HepG2 (cell line): ENCODE measurements at regions not wholly inside any gene's neighbourhood (a gene's known extent, or its start where the extent isn't known, plus 50 kb on each side); places are given as distances from the start of the nearest gene placed in this dataset.

Experiments used
- ATAC-seq: fragments of 200-7000 bp; cut with Tn5 transposase; 3 replicates; pipeline ENCODE4 v1.9.1; 2020; ENCODE audit warnings: mild to moderate bottlenecking, moderate library complexity
- BruUV-seq: library from RNA; stranded (reverse); fragments of 400-500 nt; replicated peaks from 2 replicates; lab custom pipeline; 2021; lab: Mats Ljungman, UMichigan
- CTCF ChIA-PET: fragments of 300-600 bp; formaldehyde crosslinking; extraction: SDS; loops from one replicate; lab custom pipeline; 2021; ENCODE audit warnings: low total read pairs, inconsistent platforms, low intra/inter-chr PET ratio; lab: Yijun Ruan, JAX
- POLR2A ChIA-PET: fragments of 350-600 bp; sonication (Branson Sonifier 250); formaldehyde crosslinking; loops from one replicate; lab custom pipeline; 2020; ENCODE audit warnings: antibody characterized with exemption, inconsistent platforms; lab: Yijun Ruan, JAX
- DNase-seq: peaks from one replicate; pipeline ENCODE4 v3.0.0-alpha.2; 2015; ENCODE audit warnings: low spot score
- FAIRE-seq: peaks from 3 replicates; lab custom pipeline; 2011; peaks lifted over from hg19 to GRCh38; lab: Jason Lieb, UNC
- H2AFZ ChIP-seq: one replicate; pipeline ENCODE4 v1.6.1; 2011; ENCODE audit warnings: low read length, inconsistent platforms
- H3K27ac ChIP-seq: fragments of 300-600 bp; 3 replicates; pipeline ENCODE4 v1.8.0; 2011; ENCODE audit warnings: mixed run types, mild to moderate bottlenecking, mixed read lengths, low read length, inconsistent platforms; ENCODE audit not compliant: insufficient read depth; ENCODE audit errors: extremely low read length
- H3K27me3 ChIP-seq, 2 experiments: fragments of 200-600 bp in 1 of 2; 2 replicates in 1 of 2; 3 replicates in 1 of 2; pipeline versions ENCODE4 v1.6.0 to v1.8.0; 2011; ENCODE audit warnings: low read length in 2 of 2, mild to moderate bottlenecking in 2 of 2, moderate library complexity in 2 of 2, inconsistent platforms in 1 of 2; ENCODE audit not compliant: insufficient read depth in 2 of 2, control insufficient read depth in 1 of 2
- H3K36me3 ChIP-seq, 2 experiments: fragments of 200-600 bp in 1 of 2; replicated peaks in 1 of 2; 2 replicates in 1 of 2; 3 replicates in 1 of 2; pipeline versions ENCODE4 v1.5.1 to v1.8.0; 2011; ENCODE audit warnings: low read length in 2 of 2, inconsistent platforms in 1 of 2; ENCODE audit not compliant: insufficient read depth in 2 of 2, control insufficient read depth in 1 of 2
- H3K4me1 ChIP-seq: 2 replicates; pipeline ENCODE4 v1.5.1; 2012; ENCODE audit warnings: low read length, inconsistent platforms; ENCODE audit not compliant: insufficient read depth
- H3K4me2 ChIP-seq: 2 replicates; pipeline ENCODE4 v1.6.0; 2011; ENCODE audit warnings: low read depth, low read length, inconsistent platforms
- H3K4me3 ChIP-seq, 3 experiments: fragments of 200-600 bp in 1 of 3; sonication (generic), shearing (Covaris generic) in 1 of 3; replicated peaks in 1 of 3; 2 replicates each; pipeline ENCODE4 v1.5.1; 2011 to 2016; ENCODE audit warnings: low read length in 3 of 3, inconsistent platforms in 2 of 3, low read depth in 2 of 3, mild to moderate bottlenecking in 2 of 3, control low read depth in 1 of 3, mixed read lengths in 1 of 3; ENCODE audit not compliant: insufficient read depth in 1 of 3
- H3K79me2 ChIP-seq: one replicate; pipeline ENCODE4 v1.6.1; 2011; ENCODE audit warnings: low read length, inconsistent platforms; ENCODE audit not compliant: insufficient read depth
- H3K9ac ChIP-seq: 2 replicates; pipeline ENCODE4 v1.6.0; 2011; ENCODE audit warnings: mild to moderate bottlenecking, low read depth, low read length, inconsistent platforms; ENCODE audit not compliant: insufficient read depth
- H3K9me3 ChIP-seq: 2 replicates; pipeline ENCODE4 v1.5.1; 2012; ENCODE audit warnings: mild to moderate bottlenecking, low read length
- H4K20me1 ChIP-seq: 2 replicates; pipeline ENCODE4 v1.6.0; 2011; ENCODE audit warnings: inconsistent platforms, mild to moderate bottlenecking, low read length, moderate library complexity; ENCODE audit not compliant: insufficient read depth
- CREM ChIP-seq, 2 experiments: sonication (generic) in 1 of 2; formaldehyde crosslinking in 1 of 2; IDR thresholded peaks; 2 replicates each; pipeline versions ENCODE4 v1.4.0 to v1.6.1; 2016 to 2020; ENCODE audit warnings: antibody characterized with exemption in 1 of 2, mild to moderate bottlenecking in 1 of 2, missing genetic modification reagents in 1 of 2
- EP300 ChIP-seq, 3 experiments: sonication (generic) in 1 of 3; formaldehyde crosslinking in 1 of 3; IDR thresholded peaks; 2 replicates each; pipeline versions ENCODE4 v1.5.1 to v1.6.1; 2011 to 2020; ENCODE audit warnings: low read depth in 2 of 3, low read length in 2 of 3, borderline replicate concordance in 1 of 3, improper control_type of control experiment in 1 of 3, mild to moderate bottlenecking in 1 of 3, missing genetic modification reagents in 1 of 3, moderate library complexity in 1 of 3
- GMEB1 ChIP-seq: sonication (generic); formaldehyde crosslinking; IDR thresholded peaks from 2 replicates; pipeline ENCODE4 v1.5.1; 2020; ENCODE audit warnings: missing genetic modification reagents, mild to moderate bottlenecking, borderline replicate concordance
- JDP2 ChIP-seq: sonication (generic); formaldehyde crosslinking; IDR thresholded peaks from 2 replicates; pipeline ENCODE4 v1.8.1; 2022; ENCODE audit warnings: missing genetic modification reagents, borderline replicate concordance
- KDM2A ChIP-seq: sonication (generic); formaldehyde crosslinking; IDR thresholded peaks from 2 replicates; pipeline ENCODE4 v1.4.0; 2020; ENCODE audit warnings: low read depth, missing genetic modification reagents, borderline replicate concordance
- PHF21A ChIP-seq: sonication (generic); formaldehyde crosslinking; IDR thresholded peaks from 2 replicates; pipeline ENCODE4 v1.5.0; 2020; ENCODE audit warnings: mild to moderate bottlenecking, missing genetic modification reagents
- POLR2AphosphoS2 ChIP-seq: IDR thresholded peaks from 2 replicates; pipeline ENCODE4 v1.6.1; 2011; ENCODE audit warnings: low read depth, low read length, improper control_type of control experiment
- SCMH1 ChIP-seq: sonication (generic); formaldehyde crosslinking; IDR thresholded peaks from 2 replicates; pipeline ENCODE4 v1.9.0; 2021; ENCODE audit warnings: missing genetic modification reagents, mild to moderate bottlenecking, borderline replicate concordance
- U2AF1 ChIP-seq: fragments of 200-400 bp; formaldehyde crosslinking; optimal IDR thresholded peaks from 2 replicates; pipeline ENCODE3; 2017; ENCODE audit warnings: mild to moderate bottlenecking, low read depth, low read length
- ZNF343 ChIP-seq: sonication (generic); formaldehyde crosslinking; IDR thresholded peaks from 2 replicates; pipeline ENCODE4 v1.4.0; 2020; ENCODE audit warnings: mild to moderate bottlenecking, missing genetic modification reagents
- ZNF747 ChIP-seq: sonication (generic); formaldehyde crosslinking; IDR thresholded peaks from 2 replicates; pipeline ENCODE4 v1.8.1; 2023; ENCODE audit warnings: missing genetic modification reagents, mild to moderate bottlenecking, borderline replicate concordance
- ZSCAN29 ChIP-seq: sonication (generic); formaldehyde crosslinking; conservative IDR thresholded peaks from 2 replicates; pipeline ENCODE4 v1.4.0; 2020; ENCODE audit warnings: mild to moderate bottlenecking, missing genetic modification reagents
- WGBS: methylation state at CpG from one replicate; pipeline ENCODE4 v1.1.6; 2017; ENCODE audit warnings: low lambda C conversion rate; 5-methylcytosine and 5-hydroxymethylcytosine counted together
- in situ Hi-C: cut with HindIII; loops from 2 replicates; pipeline ENCODE4 v1.10.0; 2017; ENCODE audit warnings: low pct_unique_long_range_greater_than_20kb; ENCODE audit not compliant: extremely low pct_ligation_motif_present
- intact Hi-C: fragments of 100-400 bp; cut with micrococcal nuclease; formaldehyde crosslinking; loops from one replicate; pipeline ENCODE4 v1.10.0; 2022; ENCODE audit not compliant: unreplicated experiment
- TF ChIP-seq, protein P1 (sequence below): sonication (generic); formaldehyde crosslinking; IDR thresholded peaks from 2 replicates; pipeline ENCODE4 v1.8.0; 2022; ENCODE audit warnings: mild to moderate bottlenecking, missing genetic modification reagents; ENCODE audit not compliant: insufficient replicate concordance

DNA sequence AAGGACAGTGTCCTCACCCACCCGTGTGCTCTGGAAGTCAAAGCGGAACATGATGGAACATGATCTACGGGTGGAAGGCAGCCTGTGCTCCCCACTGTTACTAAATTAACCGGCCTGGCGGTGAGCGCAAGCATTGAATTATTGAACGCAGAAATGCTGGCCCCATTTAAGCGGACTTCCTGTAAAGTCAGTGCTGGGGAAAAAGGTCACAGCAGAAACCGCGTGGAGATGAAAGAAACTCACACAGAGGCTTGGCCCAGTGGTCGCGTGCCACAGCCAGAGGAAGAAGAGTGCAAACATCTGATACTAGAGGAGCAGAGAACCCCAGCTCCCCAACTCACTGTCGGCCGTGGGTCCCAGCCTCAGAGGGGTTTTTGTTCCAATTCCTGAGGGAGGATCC, 321.2 kb downstream of the ADGRD1 start (continued):
- TF ChIP-seq SCMH1 (CRISPR knock-in tag) = no peak
- TF ChIP-seq, protein P1, sequence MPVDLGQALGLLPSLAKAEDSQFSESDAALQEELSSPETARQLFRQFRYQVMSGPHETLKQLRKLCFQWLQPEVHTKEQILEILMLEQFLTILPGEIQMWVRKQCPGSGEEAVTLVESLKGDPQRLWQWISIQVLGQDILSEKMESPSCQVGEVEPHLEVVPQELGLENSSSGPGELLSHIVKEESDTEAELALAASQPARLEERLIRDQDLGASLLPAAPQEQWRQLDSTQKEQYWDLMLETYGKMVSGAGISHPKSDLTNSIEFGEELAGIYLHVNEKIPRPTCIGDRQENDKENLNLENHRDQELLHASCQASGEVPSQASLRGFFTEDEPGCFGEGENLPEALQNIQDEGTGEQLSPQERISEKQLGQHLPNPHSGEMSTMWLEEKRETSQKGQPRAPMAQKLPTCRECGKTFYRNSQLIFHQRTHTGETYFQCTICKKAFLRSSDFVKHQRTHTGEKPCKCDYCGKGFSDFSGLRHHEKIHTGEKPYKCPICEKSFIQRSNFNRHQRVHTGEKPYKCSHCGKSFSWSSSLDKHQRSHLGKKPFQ = no peak
- no peak for TF ChIP-seq ZNF747 (CRISPR knock-in tag)

DNA sequence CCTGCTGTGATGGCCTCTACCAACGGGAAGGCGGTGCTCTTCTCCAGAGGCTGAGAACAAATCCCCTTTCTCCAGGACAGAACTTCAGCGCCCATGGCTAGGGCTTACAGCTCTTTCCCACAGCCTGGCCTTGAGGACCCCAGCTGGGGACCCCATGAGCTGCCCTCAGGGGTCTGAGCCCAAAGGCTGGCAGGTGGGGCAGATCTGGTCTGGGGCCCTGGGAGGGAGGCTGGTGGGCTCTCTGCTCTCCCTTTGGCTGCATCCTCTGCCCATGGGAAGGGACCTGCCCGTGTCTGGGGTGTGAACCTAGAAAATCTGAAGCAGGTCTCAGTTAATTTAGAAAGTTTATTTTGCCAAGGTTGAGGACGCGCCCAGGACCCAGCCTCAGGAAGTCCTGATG, 322.1 kb downstream of the ADGRD1 start:
- in situ Hi-C loops = no loop called here
- Histone ChIP-seq H3K4me2 (no peak overlapping the region), H3K27ac (no peak overlapping the region), H3K36me3 (no peaks in the 10 kb centered on the region), H3K4me3 (no peak overlapping the region), H2AFZ (no peak overlapping the region), H3K9me3 (no peaks in the 10 kb centered on the region), H3K4me1 (no peaks in the 10 kb centered on the region), H4K20me1 (no peaks in the 10 kb centered on the region), H3K79me2 (no peaks in the 10 kb centered on the region), H3K27me3 (peaks cover 7 to 41% of the 10 kb centered on the region in 2 experiments; a peak in 4 of 5 replicates), H3K9ac (no peak overlapping the region)
- FAIRE-seq (no peak), DNase-seq (no peak), ATAC-seq (no peak)
- ChIA-PET CTCF (no interaction called here), POLR2A (no interaction called here)
- WGBS = 19% methylated on average over 3 of the region's 6 CpGs
- TF ChIP-seq EP300 (IDR thresholded peaks at IDR 0.05; ENCODE audit: low read depth in 2 of 2, low read length in 2 of 2) (no peak), EP300 (CRISPR knock-in tag; IDR thresholded peaks at IDR 0.05; ENCODE audit: borderline replicate concordance) (no peak), GMEB1 (CRISPR knock-in tag) (no peak), JDP2 (CRISPR knock-in tag) (no peak), PHF21A (no peak), POLR2AphosphoS2 (no peak), ZSCAN29 (CRISPR knock-in tag) (no peak), CREM (IDR thresholded peaks at IDR 0.05) (no peak), CREM (CRISPR knock-in tag; IDR thresholded peaks at IDR 0.05) (no peak), U2AF1 (no peak), ZNF343 (CRISPR knock-in tag) (no peak), KDM2A (no peak)
- BruUV-seq = no TSS peak
- intact Hi-C loops = no loop called here
